Astrocyte (in vitro differentiated cells and primary cell): ENCODE measurements at regions not wholly inside any gene's neighbourhood (a gene's known extent, or its start where the extent isn't known, plus 50 kb on each side); places are given as distances from the start of the nearest gene placed in this dataset.

Experiments
- DNase-seq: peaks from one replicate; pipeline ENCODE4 v3.0.0-alpha.2; 2010; ENCODE audit warnings: low read depth
- FAIRE-seq: peaks from 2 replicates; lab custom pipeline; 2011; peaks lifted over from hg19 to GRCh38; lab: Jason Lieb, UNC
- H2AFZ ChIP-seq: 2 replicates; pipeline ENCODE4 v1.6.0; 2012; ENCODE audit warnings: low read depth, low read length, inconsistent platforms
- H3K27ac ChIP-seq: 2 replicates; pipeline ENCODE4 v1.5.1; 2011; ENCODE audit warnings: low read depth, low read length, inconsistent platforms
- H3K27me3 ChIP-seq: 2 replicates; pipeline ENCODE4 v1.6.0; 2011; ENCODE audit warnings: low read length, inconsistent platforms; ENCODE audit not compliant: insufficient read depth
- H3K36me3 ChIP-seq: 2 replicates; pipeline ENCODE4 v1.5.1; 2011; ENCODE audit warnings: low read length, inconsistent platforms; ENCODE audit not compliant: insufficient read depth
- H3K4me1 ChIP-seq: 2 replicates; pipeline ENCODE4 v1.5.1; 2011; ENCODE audit warnings: low read length, inconsistent platforms; ENCODE audit not compliant: insufficient read depth
- H3K4me2 ChIP-seq: 2 replicates; pipeline ENCODE4 v1.6.0; 2012; ENCODE audit warnings: low read length, inconsistent platforms
- H3K4me3 ChIP-seq: 2 replicates; pipeline ENCODE4 v1.5.1; 2011; ENCODE audit warnings: low read depth, mild to moderate bottlenecking, low read length, inconsistent platforms; ENCODE audit not compliant: insufficient read depth
- H3K79me2 ChIP-seq: 2 replicates; pipeline ENCODE4 v1.6.0; 2012; ENCODE audit warnings: mild to moderate bottlenecking, low read length, inconsistent platforms; ENCODE audit not compliant: insufficient read depth
- H3K9ac ChIP-seq: 2 replicates; pipeline ENCODE4 v1.6.0; 2012; ENCODE audit warnings: mild to moderate bottlenecking, low read length, inconsistent platforms
- H3K9me3 ChIP-seq: 2 replicates; pipeline ENCODE4 v1.5.1; 2012; ENCODE audit warnings: low read depth, mild to moderate bottlenecking, low read length, inconsistent platforms; ENCODE audit not compliant: insufficient read depth
- H4K20me1 ChIP-seq: 2 replicates; pipeline ENCODE4 v1.6.0; 2012; ENCODE audit warnings: low read length, inconsistent platforms; ENCODE audit not compliant: insufficient read depth
- H3K27ac Mint-ChIP-seq: one replicate; pipeline ENCODE4 v1.8.0; 2021; ENCODE audit warnings: mild to moderate bottlenecking, mixed read lengths; ENCODE audit not compliant: unreplicated experiment
- H3K27me3 Mint-ChIP-seq: one replicate; pipeline ENCODE4 v1.8.0; 2021; ENCODE audit warnings: low read depth, mixed read lengths; ENCODE audit not compliant: unreplicated experiment
- H3K36me3 Mint-ChIP-seq: one replicate; pipeline ENCODE4 v1.8.0; 2021; ENCODE audit warnings: low read depth, mixed read lengths; ENCODE audit not compliant: unreplicated experiment
- H3K4me1 Mint-ChIP-seq: one replicate; pipeline ENCODE4 v1.8.0; 2021; ENCODE audit warnings: low read depth, mixed read lengths; ENCODE audit not compliant: unreplicated experiment
- H3K4me3 Mint-ChIP-seq: one replicate; pipeline ENCODE4 v1.8.0; 2021; ENCODE audit warnings: mild to moderate bottlenecking, moderate library complexity, mixed read lengths; ENCODE audit not compliant: unreplicated experiment
- H3K9me3 Mint-ChIP-seq: one replicate; pipeline ENCODE4 v1.8.0; 2021; ENCODE audit warnings: mild to moderate bottlenecking, mixed read lengths; ENCODE audit not compliant: unreplicated experiment
- EZH2 ChIP-seq: IDR thresholded peaks from 2 replicates; pipeline ENCODE4 v1.6.1; 2012; ENCODE audit warnings: mild to moderate bottlenecking, low read length, inconsistent platforms; ENCODE audit not compliant: insufficient read depth
- TF ChIP-seq, protein P1 (sequence below): IDR thresholded peaks from 2 replicates; pipeline ENCODE4 v1.5.1; 2011; ENCODE audit warnings: low read depth, mild to moderate bottlenecking, inconsistent platforms, low read length, moderate library complexity; ENCODE audit not compliant: insufficient read depth

DNA sequence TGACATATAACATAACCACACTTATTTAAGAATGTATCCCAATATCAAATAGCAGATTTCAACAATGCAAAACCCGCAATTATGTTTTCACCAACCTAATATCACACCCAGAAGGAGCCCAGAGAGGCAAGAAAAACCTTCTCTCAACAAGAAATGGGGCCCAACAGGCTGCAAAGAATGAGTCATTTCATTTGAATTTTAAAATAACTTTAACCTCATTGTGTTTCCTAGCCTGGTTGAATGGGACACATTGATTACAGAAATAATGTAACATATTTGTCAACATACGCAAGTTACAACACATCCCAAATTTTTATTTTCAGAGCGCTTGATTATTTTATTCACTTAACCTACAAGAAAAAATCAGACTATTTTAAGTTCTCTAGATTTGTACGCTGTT, 365.1 kb upstream of the SLCO3A1 start:
- peak overlapping the region; percentile 12 for H3K27ac ChIP-seq
- H3K79me2 ChIP-seq, result no peaks in the 10 kb centered on the region
- H3K4me1 ChIP-seq, result peaks cover 4% of the 10 kb centered on the region
- no peak overlapping the region for H2AFZ ChIP-seq
- Mint-ChIP-seq H3K9me3 (no peaks in the 10 kb centered on the region), H3K27ac (no peak overlapping the region), H3K36me3 (no peaks in the 10 kb centered on the region), H3K4me1 (no peaks in the 10 kb centered on the region), H3K27me3 (peaks cover 9% of the 10 kb centered on the region), H3K4me3 (no peak overlapping the region)
- H3K9me3 ChIP-seq, result no peaks in the 10 kb centered on the region
- H3K9ac ChIP-seq, result no peak overlapping the region
- no peak for TF ChIP-seq EZH2
- TF ChIP-seq, protein P1, sequence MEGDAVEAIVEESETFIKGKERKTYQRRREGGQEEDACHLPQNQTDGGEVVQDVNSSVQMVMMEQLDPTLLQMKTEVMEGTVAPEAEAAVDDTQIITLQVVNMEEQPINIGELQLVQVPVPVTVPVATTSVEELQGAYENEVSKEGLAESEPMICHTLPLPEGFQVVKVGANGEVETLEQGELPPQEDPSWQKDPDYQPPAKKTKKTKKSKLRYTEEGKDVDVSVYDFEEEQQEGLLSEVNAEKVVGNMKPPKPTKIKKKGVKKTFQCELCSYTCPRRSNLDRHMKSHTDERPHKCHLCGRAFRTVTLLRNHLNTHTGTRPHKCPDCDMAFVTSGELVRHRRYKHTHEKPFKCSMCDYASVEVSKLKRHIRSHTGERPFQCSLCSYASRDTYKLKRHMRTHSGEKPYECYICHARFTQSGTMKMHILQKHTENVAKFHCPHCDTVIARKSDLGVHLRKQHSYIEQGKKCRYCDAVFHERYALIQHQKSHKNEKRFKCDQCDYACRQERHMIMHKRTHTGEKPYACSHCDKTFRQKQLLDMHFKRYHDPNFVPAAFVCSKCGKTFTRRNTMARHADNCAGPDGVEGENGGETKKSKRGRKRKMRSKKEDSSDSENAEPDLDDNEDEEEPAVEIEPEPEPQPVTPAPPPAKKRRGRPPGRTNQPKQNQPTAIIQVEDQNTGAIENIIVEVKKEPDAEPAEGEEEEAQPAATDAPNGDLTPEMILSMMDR, result no peak
- H4K20me1 ChIP-seq, result no peaks in the 10 kb centered on the region
- no peaks in the 10 kb centered on the region for H3K36me3 ChIP-seq
- DNase-seq (peak; percentile 10), FAIRE-seq (no peak)
- H3K4me3 ChIP-seq, result no peak overlapping the region
- no peak overlapping the region for H3K4me2 ChIP-seq
- no peaks in the 10 kb centered on the region for H3K27me3 ChIP-seq

DNA sequence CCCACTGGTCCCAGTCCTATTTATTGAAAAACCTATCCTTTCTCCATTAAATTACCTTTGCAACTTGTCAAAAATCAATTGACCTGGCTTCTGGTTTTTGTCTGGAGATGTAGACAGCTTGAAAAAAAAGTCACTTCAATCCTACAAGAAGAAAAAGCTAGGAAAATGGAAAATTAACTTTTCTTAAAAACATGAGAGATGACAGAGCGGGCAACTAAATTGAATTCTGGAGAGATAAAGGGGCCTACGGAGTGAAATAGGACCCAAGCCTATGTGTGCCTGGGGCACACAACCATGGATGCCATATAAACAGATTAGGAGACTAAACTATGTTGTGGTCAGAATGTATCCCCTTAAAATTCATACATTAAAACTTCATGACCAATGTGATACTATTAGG, 363.3 kb upstream of the SLCO3A1 start:
- H3K4me1 Mint-ChIP-seq, result no peaks in the 10 kb centered on the region
- no peaks in the 10 kb centered on the region for H3K36me3 Mint-ChIP-seq
- Histone ChIP-seq H4K20me1 (no peaks in the 10 kb centered on the region), H2AFZ (no peak overlapping the region), H3K27ac (peak overlapping the region; percentile 73), H3K4me3 (no peak overlapping the region), H3K4me2 (no peak overlapping the region), H3K36me3 (no peaks in the 10 kb centered on the region), H3K9me3 (no peaks in the 10 kb centered on the region), H3K9ac (no peak overlapping the region), H3K27me3 (no peaks in the 10 kb centered on the region), H3K79me2 (no peaks in the 10 kb centered on the region), H3K4me1 (peaks cover 4% of the 10 kb centered on the region)
- peaks cover 1% of the 10 kb centered on the region for H3K27me3 Mint-ChIP-seq
- DNase-seq (no peak), FAIRE-seq (no peak)
- no peak overlapping the region for H3K4me3 Mint-ChIP-seq
- no peak overlapping the region for H3K27ac Mint-ChIP-seq
- H3K9me3 Mint-ChIP-seq, result no peaks in the 10 kb centered on the region
- TF ChIP-seq EZH2, result no peak
- TF ChIP-seq, protein P1, result no peak

DNA sequence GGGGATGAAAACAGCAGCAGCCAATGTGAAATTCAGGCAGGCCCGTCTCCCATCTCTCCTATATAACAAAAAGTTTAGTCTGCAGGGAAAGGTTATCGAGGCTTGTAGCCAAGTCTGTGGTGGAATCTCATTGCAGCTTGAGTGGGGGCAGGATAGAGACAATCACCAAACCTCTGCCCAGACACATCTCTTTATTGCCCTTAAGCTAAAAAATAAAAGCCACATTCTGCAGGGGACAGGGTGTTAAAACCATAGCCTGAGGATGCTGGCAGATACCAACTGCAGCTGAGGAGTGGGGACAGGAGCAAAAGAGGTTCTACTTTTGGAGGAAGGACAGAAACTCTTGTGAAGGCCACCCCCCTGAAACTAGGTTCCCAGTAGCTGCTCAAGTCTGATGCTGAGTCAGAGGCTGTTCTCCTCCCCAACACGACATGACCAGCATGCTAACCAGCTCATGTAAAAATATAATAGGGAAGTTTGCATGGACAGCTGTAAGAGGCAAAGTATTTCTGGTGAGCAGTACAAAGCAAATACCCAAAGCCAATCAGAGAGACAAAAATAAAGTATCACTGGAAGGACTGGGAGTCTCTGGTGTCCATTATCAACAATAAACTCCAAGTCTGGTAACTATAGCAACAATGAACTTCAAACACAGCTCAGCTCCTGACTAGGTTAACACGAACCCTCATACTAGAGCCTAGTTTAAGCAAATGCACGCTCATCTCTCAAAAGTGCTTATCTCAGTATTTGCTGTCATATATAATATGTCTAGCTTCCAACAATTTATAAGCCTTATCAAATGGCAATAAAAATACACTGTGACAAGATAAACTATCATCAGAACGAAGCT, 362.2 kb upstream of the SLCO3A1 start:
- Mint-ChIP-seq H3K4me3 (no peak overlapping the region), H3K9me3 (no peaks in the 10 kb centered on the region), H3K27ac (no peak overlapping the region), H3K27me3 (no peaks in the 10 kb centered on the region), H3K36me3 (no peaks in the 10 kb centered on the region), H3K4me1 (no peaks in the 10 kb centered on the region)
- peak; percentile 78 for DNase-seq
- Histone ChIP-seq H3K4me2 (peak overlapping the region; percentile 53), H3K27ac (peak overlapping the region; percentile 73), H3K4me1 (peaks cover 4% of the 10 kb centered on the region), H4K20me1 (no peaks in the 10 kb centered on the region), H3K4me3 (no peak overlapping the region), H3K27me3 (no peaks in the 10 kb centered on the region), H3K36me3 (no peaks in the 10 kb centered on the region), H3K9ac (peak overlapping the region; percentile 36), H2AFZ (peak overlapping the region; percentile 72), H3K79me2 (no peaks in the 10 kb centered on the region), H3K9me3 (no peaks in the 10 kb centered on the region)
- TF ChIP-seq, protein P1, result no peak
- no peak for TF ChIP-seq EZH2
- no peak for FAIRE-seq
